OCI-LY7 (cell line): ENCODE measurements at regions not wholly inside any gene's neighbourhood (a gene's known extent, or its start where the extent isn't known, plus 50 kb on each side); places are given as distances from the start of the nearest gene placed in this dataset.

ENCODE experiments used
- BruUV-seq: library from RNA; stranded (reverse); fragments of 400-500 nt; replicated peaks from 2 replicates; lab custom pipeline; 2021; lab: Mats Ljungman, UMichigan
- CTCF ChIA-PET: fragments of 300-600 bp; sonication (Branson Sonifier 250); formaldehyde crosslinking; loops from one replicate; lab custom pipeline; 2022; ENCODE audit warnings: antibody characterized with exemption; ENCODE audit not compliant: unreplicated experiment; lab: Charles Lee
- POLR2A ChIA-PET: fragments of 300-600 bp; sonication (Branson Sonifier 250); formaldehyde crosslinking; loops from one replicate; lab custom pipeline; 2022; ENCODE audit warnings: antibody characterized with exemption; lab: Charles Lee
- DNase-seq: peaks from one replicate; pipeline ENCODE4 v3.0.0-alpha.2; 2015; ENCODE audit warnings: low spot score
- H2AFZ ChIP-seq: fragments of 200-600 bp; sonication (generic), shearing (Covaris generic); 2 replicates; pipeline ENCODE4 v1.6.1; 2014; ENCODE audit warnings: mild to moderate bottlenecking, antibody characterized with exemption, low read length, moderate library complexity
- H3K27ac ChIP-seq: fragments of 200-600 bp; sonication (generic); 2 replicates; pipeline ENCODE4 v1.5.1; 2014; ENCODE audit warnings: mixed run types, low read depth, mild to moderate bottlenecking, moderate library complexity, low read length, inconsistent platforms; ENCODE audit not compliant: poor library complexity, severe bottlenecking
- H3K36me3 ChIP-seq: fragments of 200-600 bp; sonication (generic); 2 replicates; pipeline ENCODE4 v1.6.1; 2014; ENCODE audit warnings: mild to moderate bottlenecking, antibody characterized with exemption, low read length, moderate library complexity, mixed read lengths; ENCODE audit not compliant: insufficient read depth
- H3K4me1 ChIP-seq: fragments of 200-600 bp; sonication (generic); 2 replicates; pipeline ENCODE4 v1.5.1; 2014; ENCODE audit warnings: mild to moderate bottlenecking, low read length; ENCODE audit not compliant: insufficient read depth, poor library complexity, severe bottlenecking
- H3K4me2 ChIP-seq: fragments of 200-600 bp; sonication (generic); 2 replicates; pipeline ENCODE4 v1.6.1; 2014; ENCODE audit warnings: mild to moderate bottlenecking, low read length
- H3K4me3 ChIP-seq: fragments of 200-600 bp; sonication (generic); 2 replicates; pipeline ENCODE4 v1.5.1; 2014; ENCODE audit warnings: mild to moderate bottlenecking, low read depth, low read length; ENCODE audit not compliant: poor library complexity, severe bottlenecking
- H3K79me2 ChIP-seq: fragments of 200-600 bp; sonication (generic); 2 replicates; pipeline ENCODE4 v1.6.1; 2016; ENCODE audit warnings: low read depth, mild to moderate bottlenecking, low read length, moderate library complexity, mixed read lengths; ENCODE audit not compliant: insufficient read depth
- H3K9me2 ChIP-seq: fragments of 200-600 bp; sonication (generic); 2 replicates; pipeline ENCODE4 v1.6.1; 2016; ENCODE audit warnings: mild to moderate bottlenecking, low read length, mixed read lengths; ENCODE audit not compliant: insufficient read depth
- H3K9me3 ChIP-seq: fragments of 200-600 bp; sonication (generic); 2 replicates; pipeline ENCODE4 v1.6.1; 2014; ENCODE audit warnings: mild to moderate bottlenecking, mixed run types, low read length, mixed read lengths
- H4K20me1 ChIP-seq: fragments of 200-600 bp; sonication (generic); 2 replicates; pipeline ENCODE4 v1.6.1; 2014; ENCODE audit warnings: mild to moderate bottlenecking, antibody characterized with exemption, low read length, moderate library complexity, mixed read lengths; ENCODE audit not compliant: insufficient read depth
- CTCF ChIP-seq: fragments of 200-600 bp; sonication (generic); conservative IDR thresholded peaks from 2 replicates; pipeline ENCODE4 v1.5.1; 2014; ENCODE audit warnings: mild to moderate bottlenecking, antibody characterized with exemption, low read length, moderate library complexity, mixed read lengths
- EZH2phosphoT487 ChIP-seq: fragments of 200-600 bp; sonication (generic); IDR thresholded peaks from 2 replicates; pipeline ENCODE4 v1.6.1; 2018; ENCODE audit warnings: low read depth, borderline replicate concordance, mild to moderate bottlenecking, mixed run types, antibody characterized with exemption, low read length, moderate library complexity, mixed read lengths
- intact Hi-C: fragments of 100-400 bp; cut with micrococcal nuclease; formaldehyde crosslinking; loops from one replicate; pipeline ENCODE4 v1.10.0; 2022; ENCODE audit not compliant: unreplicated experiment

- Histone ChIP-seq H4K20me1 (no peaks in the 10 kb centered on the region), H3K4me1 (no peaks in the 10 kb centered on the region), H2AFZ (no peak overlapping the region), H3K4me2 (no peak overlapping the region), H3K4me3 (no peak overlapping the region), H3K79me2 (no peaks in the 10 kb centered on the region), H3K36me3 (no peaks in the 10 kb centered on the region), H3K27ac (no peak overlapping the region), H3K9me2 (no peaks in the 10 kb centered on the region), H3K9me3 (no peaks in the 10 kb centered on the region)
- TF ChIP-seq CTCF (no peak), EZH2phosphoT487 (no peak)
- BruUV-seq: no TSS peak
- DNase-seq: no peak
- intact Hi-C loops: no loop called here
- CTCF ChIA-PET: no interaction called here
- POLR2A ChIA-PET: no interaction called here
Measured at GRCh38 chr2:53366543-53366942, 401.1 kb upstream of the CHAC2 start.

GRCh38 chr2:53362934-53363333 lies 404.7 kb upstream of the CHAC2 start:
- CTCF ChIA-PET: no interaction called here

More at GRCh38 chr2:53362934-53363333, 404.7 kb upstream of the CHAC2 start:
- DNase-seq: no peak
- H4K20me1 ChIP-seq: no peaks in the 10 kb centered on the region
- H3K9me3 ChIP-seq: no peaks in the 10 kb centered on the region
- no peak overlapping the region for H2AFZ ChIP-seq
- TF ChIP-seq EZH2phosphoT487 (no peak), CTCF (no peak)
- POLR2A ChIA-PET: no interaction called here
- H3K79me2 ChIP-seq: no peaks in the 10 kb centered on the region
- BruUV-seq: no TSS peak
- H3K4me2 ChIP-seq: no peak overlapping the region
- no peak overlapping the region for H3K4me3 ChIP-seq
- H3K27ac ChIP-seq: no peak overlapping the region
- H3K36me3 ChIP-seq: no peaks in the 10 kb centered on the region
- no peaks in the 10 kb centered on the region for H3K4me1 ChIP-seq
- H3K9me2 ChIP-seq: no peaks in the 10 kb centered on the region
- intact Hi-C loops: loop anchor here (2.0 kb wide), 1 partner anchor 20 kb away; no protein-coding TSS in a partner anchor
